ENCODE measurements at regions not wholly inside any gene's neighbourhood (a gene's known extent, or its start where the extent isn't known, plus 50 kb on each side); places are given as distances from the start of the nearest gene placed in this dataset.
"Not testable (repeated sequence)": the region's sequence is repeated elsewhere in the genome, so short reads cannot be mapped to it uniquely, and the experiment has no call there.

- DNase-seq (ENCODE audit: low read depth, low spot score): no peak
Observed at GRCh38 chr13:79625517-79625916, 144.6 kb downstream of the NDFIP2 start.

DNA sequence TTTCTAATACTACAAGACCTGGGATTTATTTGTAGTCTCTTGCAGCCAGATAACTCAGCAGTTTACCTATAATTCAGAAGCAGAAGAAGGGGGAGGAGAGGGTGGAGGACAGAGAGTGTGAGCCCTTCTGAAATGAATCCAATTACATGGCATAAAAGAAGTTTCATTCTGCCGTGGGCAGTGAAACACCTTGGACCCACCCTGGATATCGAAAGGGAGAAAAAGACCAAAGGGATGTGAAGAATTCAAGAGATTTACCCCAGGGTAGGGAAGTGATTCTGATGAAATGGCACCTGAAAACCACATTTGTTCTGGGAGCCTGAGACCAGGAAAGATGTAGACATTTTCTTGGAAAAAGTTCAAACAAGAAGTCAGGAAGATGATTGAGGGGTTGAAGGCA is 140.9 kb downstream of the NDFIP2 start:
- no peak for DNase-seq (ENCODE audit: low read depth, low spot score)

DNA sequence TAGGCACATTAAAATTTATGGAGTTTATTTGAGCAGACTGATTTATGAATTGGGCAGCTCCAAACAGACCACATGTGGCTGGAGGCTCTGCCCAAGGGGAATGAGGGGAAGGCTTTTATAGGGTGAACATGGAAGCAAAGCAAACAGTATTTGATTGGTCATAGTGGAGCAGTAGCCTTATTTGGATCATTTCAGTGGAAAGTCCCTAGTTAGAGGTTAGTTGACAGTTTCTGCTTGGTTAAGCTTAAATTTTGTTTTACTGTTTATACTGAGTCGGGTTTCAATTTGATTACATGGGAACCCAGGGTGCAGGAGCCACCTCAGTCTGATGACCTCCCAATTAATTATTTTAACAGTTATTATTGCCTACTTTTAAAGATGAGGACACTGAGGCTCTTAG is 140.5 kb downstream of the NDFIP2 start:
- DNase-seq (ENCODE audit: low read depth, low spot score): no peak

DNA sequence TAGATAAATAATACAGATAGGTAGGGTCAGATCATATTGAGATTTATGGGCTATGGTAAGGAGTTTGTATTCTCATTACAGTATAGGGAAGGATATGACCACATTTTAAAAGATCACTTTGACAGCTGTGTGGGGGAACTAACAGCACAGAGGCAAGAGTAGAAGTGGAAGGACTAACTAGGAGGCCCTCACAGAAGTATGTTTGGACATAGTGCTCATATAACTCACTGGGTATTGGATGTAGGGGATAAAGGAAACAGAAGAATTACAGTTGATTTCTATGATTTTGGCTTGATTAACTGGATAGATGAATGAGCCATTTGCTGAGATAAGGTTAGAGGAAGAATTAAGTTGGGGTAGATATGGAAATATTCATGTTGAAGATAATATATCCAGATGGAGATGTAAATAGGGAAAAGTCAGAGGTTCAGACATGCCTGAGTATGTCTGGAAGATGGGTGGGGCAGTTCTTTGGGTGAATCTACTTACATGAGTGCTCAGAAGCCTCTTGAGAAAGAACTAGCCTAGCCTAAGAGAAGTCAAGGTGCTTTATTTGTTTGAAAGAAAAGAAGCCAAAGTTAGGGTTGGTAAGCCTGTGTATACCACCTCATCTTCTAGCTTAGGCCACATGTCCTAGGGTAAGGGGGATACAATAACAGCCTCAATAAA is 133.4 kb downstream of the NDFIP2 start:
- no peak for DNase-seq (ENCODE audit: low read depth, low spot score)

GRCh38 chr13:79612604-79613003 is 131.6 kb downstream of the NDFIP2 start:
- DNase-seq (ENCODE audit: low read depth, low spot score): no peak

DNA sequence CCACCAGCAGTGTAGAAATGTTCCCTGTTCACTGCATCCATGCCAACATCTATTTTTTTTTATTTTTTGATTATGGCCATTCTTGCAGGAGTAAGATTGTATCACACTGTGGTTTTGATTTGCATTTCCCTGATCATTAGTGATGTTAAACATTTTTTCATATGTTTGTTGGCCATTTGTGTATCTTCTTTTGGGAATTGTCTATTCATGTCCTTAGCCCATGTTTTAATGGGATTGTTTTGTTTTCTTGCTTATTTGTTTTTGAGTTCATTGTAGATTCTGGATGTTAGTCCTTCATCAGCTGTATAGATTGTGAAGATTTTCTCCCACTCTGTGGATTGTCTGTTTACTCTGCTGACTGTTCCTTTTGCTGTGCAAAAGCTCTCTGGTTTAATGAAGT is 126.9 kb downstream of the NDFIP2 start:
- not testable (repeated sequence) for DNase-seq (ENCODE audit: low read depth, low spot score)

Measured in brain pericyte (primary cell).